Prostate gland (tissue), 2 donors: ENCODE measurements at regions not wholly inside any gene's neighbourhood (a gene's known extent, or its start where the extent isn't known, plus 50 kb on each side); places are given as distances from the start of the nearest gene placed in this dataset.

Source experiments
- CTCF ChIP-seq, 4 experiments: fragments of 200-600 bp in 2 of 4; fragments of 450-650 bp in 2 of 4; sonication (generic) in 2 of 4; IDR thresholded peaks; 1 replicate in 3 of 4; 2 replicates in 1 of 4; pipeline ENCODE4 v1.5.1; 2016 to 2019; ENCODE audit warnings: antibody characterized with exemption in 4 of 4, mild to moderate bottlenecking in 2 of 4, moderate library complexity in 2 of 4
- POLR2A ChIP-seq: fragments of 450-650 bp; IDR thresholded peaks from one replicate; pipeline ENCODE4 v1.6.1; 2016; ENCODE audit warnings: antibody characterized with exemption, mild to moderate bottlenecking
- POLR2AphosphoS5 ChIP-seq: sonication (generic); formaldehyde crosslinking; IDR thresholded peaks from one replicate; pipeline ENCODE4 v1.6.1; 2017; ENCODE audit warnings: antibody characterized with exemption

- TF ChIP-seq CTCF (IDR thresholded peaks at IDR 0.05) (no peak), POLR2A (no peak), POLR2AphosphoS5 (no peak)
Observed at GRCh38 chr10:100659361-100660098, 85.9 kb upstream of the PAX2 start.
